CD4-positive, alpha-beta T cell treated with Interleukin-2 at 100 ng/mL for 4 hours (primary cell): ENCODE measurements at regions not wholly inside any gene's neighbourhood (a gene's known extent, or its start where the extent isn't known, plus 50 kb on each side); places are given as distances from the start of the nearest gene placed in this dataset.
"Not testable (repeated sequence)": the region's sequence is repeated elsewhere in the genome, so short reads cannot be mapped to it uniquely, and the experiment has no call there.

ENCODE experiments used
- DNase-seq: peaks from one replicate; pipeline ENCODE4 v3.0.0-alpha.2; 2020; ENCODE audit warnings: low spot score

- no peak for DNase-seq
Observed at GRCh38 chr6:126204598-126204997, 135.3 kb upstream of the CENPW start.

- no peak for DNase-seq
Observed at GRCh38 chr6:126206504-126207246, 133.2 kb upstream of the CENPW start.

- DNase-seq, result no peak
Observed at GRCh38 chr6:126210398-126211075, 129.4 kb upstream of the CENPW start.

GRCh38 chr6:126217497-126217896, 122.4 kb upstream of the CENPW start:
- no peak for DNase-seq

GRCh38 chr6:126220901-126221300, 119.0 kb upstream of the CENPW start:
- DNase-seq, result not testable (repeated sequence)

GRCh38 chr6:126227833-126228702, 111.8 kb upstream of the CENPW start:
- DNase-seq, result no peak

- DNase-seq, result no peak
Observed at GRCh38 chr6:126232671-126233070, 107.2 kb upstream of the CENPW start.

GRCh38 chr6:126233192-126233591, 106.7 kb upstream of the CENPW start:
- DNase-seq, result no peak

- no peak for DNase-seq
Observed at GRCh38 chr6:126235363-126235762, 104.6 kb upstream of the CENPW start.

- no peak for DNase-seq
Observed at GRCh38 chr6:126245077-126245476, 94.8 kb upstream of the CENPW start.

GRCh38 chr6:126252154-126252553, 87.8 kb upstream of the CENPW start:
- DNase-seq, result no peak

GRCh38 chr6:126253431-126253830, 86.5 kb upstream of the CENPW start:
- no peak for DNase-seq

GRCh38 chr6:126258150-126258549, 81.8 kb upstream of the CENPW start:
- DNase-seq, result no peak

- no peak for DNase-seq
Observed at GRCh38 chr6:126261792-126262421, 78.0 kb upstream of the CENPW start.

GRCh38 chr6:126264265-126264664, 75.7 kb upstream of the CENPW start:
- no peak for DNase-seq

- no peak for DNase-seq
Observed at GRCh38 chr6:126266664-126267063, 73.3 kb upstream of the CENPW start.

GRCh38 chr6:126267626-126268025, 72.3 kb upstream of the CENPW start:
- no peak for DNase-seq

GRCh38 chr6:126268092-126268491, 71.8 kb upstream of the CENPW start:
- no peak for DNase-seq

- no peak for DNase-seq
Observed at GRCh38 chr6:126280287-126280686, 59.6 kb upstream of the CENPW start.

GRCh38 chr6:126285871-126286365, 54.0 kb upstream of the CENPW start:
- DNase-seq, result no peak
